Esophagus squamous epithelium (tissue), 5 donors: ENCODE measurements at regions not wholly inside any gene's neighbourhood (a gene's known extent, or its start where the extent isn't known, plus 50 kb on each side); places are given as distances from the start of the nearest gene placed in this dataset.
"Not testable (repeated sequence)": the region's sequence is repeated elsewhere in the genome, so short reads cannot be mapped to it uniquely, and the experiment has no call there.

Source experiments
- DNase-seq: peaks from one replicate; lab custom pipeline; 2025; lab: John Stamatoyannopoulos, UW
- H3K27ac ChIP-seq, 4 donors: fragments of 200-600 bp; sonication (generic); one replicate each; pipeline ENCODE4 v1.5.1; 2016 to 2019; ENCODE audit warnings: mild to moderate bottlenecking in 1 of 4
- H3K27me3 ChIP-seq, 4 donors: fragments of 200-600 bp; sonication (generic); 1 replicate in 3 of 4; 2 replicates in 1 of 4; pipeline versions ENCODE4 v1.5.1 to v1.6.0; 2017 to 2021; ENCODE audit warnings: antibody characterized with exemption in 1 of 4
- H3K36me3 ChIP-seq, 3 donors: fragments of 200-600 bp; sonication (generic); one replicate each; pipeline ENCODE4 v1.5.1; 2016 to 2019
- H3K4me1 ChIP-seq, 3 donors: fragments of 200-600 bp; sonication (generic); one replicate each; pipeline ENCODE4 v1.5.1; 2017 to 2019
- H3K4me3 ChIP-seq, 4 donors: fragments of 200-600 bp; sonication (generic); 1 replicate in 3 of 4; 2 replicates in 1 of 4; pipeline ENCODE4 v1.5.1; 2016 to 2019; ENCODE audit warnings: mild to moderate bottlenecking in 2 of 4, moderate library complexity in 1 of 4
- H3K9me3 ChIP-seq, 3 donors: fragments of 200-600 bp; sonication (generic); one replicate each; pipeline ENCODE4 v1.5.1; 2016 to 2019
- CTCF ChIP-seq, 6 experiments: fragments of 450-650 bp in 4 of 6; fragments of 200-600 bp in 2 of 6; sonication (generic) in 2 of 6; IDR thresholded peaks; one replicate each; pipeline ENCODE4 v1.5.1; 2016 to 2019; ENCODE audit warnings: antibody characterized with exemption in 6 of 6, mild to moderate bottlenecking in 4 of 6, moderate library complexity in 4 of 6
- POLR2A ChIP-seq, 4 donors: fragments of 450-650 bp; IDR thresholded peaks; one replicate each; pipeline ENCODE4 v1.6.1; 2017; ENCODE audit warnings: antibody characterized with exemption in 4 of 4, mild to moderate bottlenecking in 4 of 4, moderate library complexity in 3 of 4
- WGBS, 2 donors: methylation state at CpG; one replicate each; pipeline ENCODE4 v1.1.5; 2018; 5-methylcytosine and 5-hydroxymethylcytosine counted together
- intact Hi-C: fragments of 100-400 bp; cut with DNase I; formaldehyde crosslinking; loops from one replicate; pipeline ENCODE4 v1.15.0; 2022
- donor health status: DM: yes; HTN: yes; CAD: no.

GRCh38 chr6:19394687-19395086, 442.5 kb upstream of the ID4 start:
- Histone ChIP-seq H3K9me3 (no peaks in the 10 kb centered on the region), H3K27me3 (no peaks in the 10 kb centered on the region), H3K4me3 (peak overlapping the region in 2 of 4 donors; percentile 14 to 28), H3K36me3 (no peaks in the 10 kb centered on the region), H3K27ac (peak overlapping the region; percentile 24 to 76 (median 56)), H3K4me1 (peaks cover 0 to 18% (median 2%) of the 10 kb centered on the region in 3 donors)
- no peak for DNase-seq
- 23 to 46% methylated on average over 4 of the region's 4 CpGs for WGBS, 2 donors
- TF ChIP-seq CTCF (IDR thresholded peaks at IDR 0.05) (no peak), POLR2A (IDR thresholded peaks at IDR 0.05) (no peak)
- intact Hi-C loops, result no loop called here

GRCh38 chr6:19395316-19395715, 441.9 kb upstream of the ID4 start:
- no peaks in the 10 kb centered on the region for H3K27me3 ChIP-seq
- no peaks in the 10 kb centered on the region for H3K9me3 ChIP-seq
- H3K36me3 ChIP-seq, result no peaks in the 10 kb centered on the region
- peak overlapping the region in 3 of 4 donors; percentile 40 to 76 (median 73) for H3K27ac ChIP-seq
- no peak overlapping the region for H3K4me3 ChIP-seq
- intact Hi-C loops, result no loop called here
- DNase-seq, result no peak
- peaks cover 0 to 18% (median 2%) of the 10 kb centered on the region in 3 donors for H3K4me1 ChIP-seq
- no peak for TF ChIP-seq CTCF (IDR thresholded peaks at IDR 0.05)
- no peak for TF ChIP-seq POLR2A (IDR thresholded peaks at IDR 0.05)

GRCh38 chr6:19399406-19399805, 437.8 kb upstream of the ID4 start:
- no peaks in the 10 kb centered on the region for H3K27me3 ChIP-seq
- peaks cover 0 to 8% (median 0%) of the 10 kb centered on the region in 3 donors for H3K4me1 ChIP-seq
- H3K27ac ChIP-seq, result no peak overlapping the region
- intact Hi-C loops, result no loop called here
- DNase-seq, result no peak
- no peaks in the 10 kb centered on the region for H3K36me3 ChIP-seq
- H3K4me3 ChIP-seq, result no peak overlapping the region
- 73 to 79% methylated on average over 7 of the region's 7 CpGs for WGBS, 2 donors
- TF ChIP-seq CTCF (IDR thresholded peaks at IDR 0.05) (no peak), POLR2A (IDR thresholded peaks at IDR 0.05) (no peak)
- H3K9me3 ChIP-seq, result peaks cover 0 to 5% (median 3%) of the 10 kb centered on the region in 3 donors

GRCh38 chr6:19404884-19405283, 432.3 kb upstream of the ID4 start:
- H3K27me3 ChIP-seq, intact Hi-C loops, DNase-seq, H3K36me3 ChIP-seq, H3K4me3 ChIP-seq, H3K27ac ChIP-seq: not testable (repeated sequence)
- peaks cover 0 to 12% (median 0%) of the 10 kb centered on the region in 3 donors for H3K4me1 ChIP-seq
- peaks cover 0 to 19% (median 10%) of the 10 kb centered on the region in 3 donors for H3K9me3 ChIP-seq
- WGBS, 2 donors, result 81 to 100% methylated on average over 3 of the region's 3 CpGs

GRCh38 chr6:19408331-19408730, 428.8 kb upstream of the ID4 start:
- Histone ChIP-seq H3K4me1 (peaks cover 0 to 38% (median 0%) of the 10 kb centered on the region in 3 donors), H3K27ac (no peak overlapping the region), H3K27me3 (no peaks in the 10 kb centered on the region), H3K4me3 (no peak overlapping the region), H3K9me3 (peaks cover 0 to 19% (median 10%) of the 10 kb centered on the region in 3 donors), H3K36me3 (no peaks in the 10 kb centered on the region)
- 45 to 65% methylated on average over 3 of the region's 3 CpGs for whole genome bisulfite sequencing, 2 donors
- no peak for DNase-seq
- no peak for TF ChIP-seq POLR2A (IDR thresholded peaks at IDR 0.05)
- no peak for TF ChIP-seq CTCF (IDR thresholded peaks at IDR 0.05)
- intact Hi-C loops, result no loop called here

GRCh38 chr6:19410481-19410880, 426.7 kb upstream of the ID4 start:
- Histone ChIP-seq H3K4me3 (no peak overlapping the region), H3K9me3 (peaks cover 0 to 5% (median 0%) of the 10 kb centered on the region in 3 donors), H3K36me3 (no peaks in the 10 kb centered on the region), H3K27ac (peak overlapping the region in 3 of 4 donors; percentile 1 to 56 (median 55)), H3K27me3 (no peaks in the 10 kb centered on the region), H3K4me1 (peaks cover 0 to 59% (median 3%) of the 10 kb centered on the region in 3 donors)
- DNase-seq, result no peak
- intact Hi-C loops, result no loop called here
- no peak for TF ChIP-seq CTCF (IDR thresholded peaks at IDR 0.05)
- no peak for TF ChIP-seq POLR2A (IDR thresholded peaks at IDR 0.05)
